Stimulated activated naive CD8-positive, alpha-beta T cell treated with anti-CD3 and anti-CD28 coated beads, Interleukin-15, Interleukin-2, amounts not matched to agents 100 ng/mL and 50 ng/mL, for 24 hours (primary cell): ENCODE measurements at regions not wholly inside any gene's neighbourhood (a gene's known extent, or its start where the extent isn't known, plus 50 kb on each side); places are given as distances from the start of the nearest gene placed in this dataset.

Experiments
- H3K27ac Mint-ChIP-seq: one replicate; pipeline ENCODE4 v1.8.0; 2021; ENCODE audit warnings: mild to moderate bottlenecking, mixed read lengths
- H3K27me3 Mint-ChIP-seq: one replicate; pipeline ENCODE4 v1.8.0; 2021; ENCODE audit warnings: mixed read lengths
- H3K36me3 Mint-ChIP-seq: one replicate; pipeline ENCODE4 v1.8.0; 2021; ENCODE audit warnings: low read depth, mixed read lengths
- H3K4me1 Mint-ChIP-seq: one replicate; pipeline ENCODE4 v1.8.0; 2021; ENCODE audit warnings: low read depth, mixed read lengths
- H3K4me3 Mint-ChIP-seq: one replicate; pipeline ENCODE4 v1.8.0; 2021; ENCODE audit warnings: mild to moderate bottlenecking, mixed read lengths
- H3K9me3 Mint-ChIP-seq: one replicate; pipeline ENCODE4 v1.8.0; 2021; ENCODE audit warnings: mixed read lengths

DNA sequence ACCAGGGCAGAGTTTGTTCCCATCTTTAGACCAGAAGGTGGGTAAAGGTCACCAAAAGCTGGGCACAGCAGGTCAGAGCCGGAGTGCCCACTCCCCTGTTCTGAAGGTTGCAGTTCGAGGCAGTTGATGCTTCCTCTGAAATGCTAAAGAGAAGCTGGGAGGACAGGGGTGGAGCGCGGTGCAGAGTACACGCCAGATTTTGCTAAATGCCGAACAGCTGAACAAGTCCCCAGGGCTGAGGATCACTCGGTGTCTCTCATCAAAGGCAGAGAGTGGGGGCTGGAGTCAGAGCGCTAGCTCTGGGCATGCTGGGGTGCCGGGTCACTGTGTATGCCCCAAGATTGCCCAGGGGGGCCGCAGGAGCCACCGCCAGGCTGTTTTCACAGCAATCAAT lies 197.0 kb downstream of the BCOR start:
- Mint-ChIP-seq H3K27ac (no peak overlapping the region), H3K4me1 (peaks cover 28% of the 10 kb centered on the region), H3K36me3 (no peaks in the 10 kb centered on the region), H3K4me3 (no peak overlapping the region), H3K27me3 (peaks cover 13% of the 10 kb centered on the region), H3K9me3 (no peaks in the 10 kb centered on the region)

DNA sequence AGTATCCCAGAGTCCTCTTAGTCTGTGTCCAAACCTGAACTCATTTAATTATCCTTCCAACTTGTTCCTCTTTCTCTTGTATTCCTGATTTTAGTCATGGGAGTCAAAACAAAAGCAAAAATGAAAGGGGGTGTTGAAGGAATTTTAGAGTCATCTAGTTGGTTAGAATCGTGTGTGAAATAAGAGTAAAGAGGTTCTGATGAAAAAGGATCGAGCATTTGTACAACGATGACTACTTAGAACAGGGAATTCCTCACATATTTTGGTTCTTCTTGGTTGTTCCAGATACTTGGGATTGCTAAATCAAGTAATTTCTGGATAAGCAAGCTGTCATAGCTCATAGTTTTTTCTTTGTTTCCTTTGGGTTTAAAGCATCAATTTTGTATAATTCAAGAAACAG lies 194.4 kb downstream of the BCOR start:
- Mint-ChIP-seq H3K36me3 (no peaks in the 10 kb centered on the region), H3K4me1 (peaks cover 30% of the 10 kb centered on the region), H3K9me3 (no peaks in the 10 kb centered on the region), H3K27ac (no peak overlapping the region), H3K4me3 (no peak overlapping the region), H3K27me3 (peaks cover 13% of the 10 kb centered on the region)

DNA sequence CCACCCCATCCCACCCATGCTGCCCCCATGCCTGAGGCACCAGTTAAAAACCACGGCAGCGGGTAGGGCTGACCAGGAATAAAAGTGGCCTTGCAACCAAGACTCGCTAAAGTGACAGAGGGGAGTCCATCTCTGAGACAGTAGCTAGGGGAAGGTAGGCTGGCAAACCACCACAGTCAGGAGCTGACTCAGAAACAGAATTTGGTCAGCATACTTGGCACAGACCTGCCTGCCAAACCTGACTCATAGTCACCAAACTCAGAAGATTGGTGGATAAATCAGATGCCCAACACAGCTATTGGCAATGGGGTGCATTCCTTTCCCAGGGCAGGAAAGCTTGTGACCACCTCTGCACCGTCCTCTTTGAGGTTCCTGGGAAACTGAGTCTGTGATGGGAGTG lies 193.8 kb downstream of the BCOR start:
- Mint-ChIP-seq H3K27me3 (peaks cover 13% of the 10 kb centered on the region), H3K4me3 (no peak overlapping the region), H3K9me3 (no peaks in the 10 kb centered on the region), H3K36me3 (no peaks in the 10 kb centered on the region), H3K27ac (no peak overlapping the region), H3K4me1 (peaks cover 36% of the 10 kb centered on the region)

DNA sequence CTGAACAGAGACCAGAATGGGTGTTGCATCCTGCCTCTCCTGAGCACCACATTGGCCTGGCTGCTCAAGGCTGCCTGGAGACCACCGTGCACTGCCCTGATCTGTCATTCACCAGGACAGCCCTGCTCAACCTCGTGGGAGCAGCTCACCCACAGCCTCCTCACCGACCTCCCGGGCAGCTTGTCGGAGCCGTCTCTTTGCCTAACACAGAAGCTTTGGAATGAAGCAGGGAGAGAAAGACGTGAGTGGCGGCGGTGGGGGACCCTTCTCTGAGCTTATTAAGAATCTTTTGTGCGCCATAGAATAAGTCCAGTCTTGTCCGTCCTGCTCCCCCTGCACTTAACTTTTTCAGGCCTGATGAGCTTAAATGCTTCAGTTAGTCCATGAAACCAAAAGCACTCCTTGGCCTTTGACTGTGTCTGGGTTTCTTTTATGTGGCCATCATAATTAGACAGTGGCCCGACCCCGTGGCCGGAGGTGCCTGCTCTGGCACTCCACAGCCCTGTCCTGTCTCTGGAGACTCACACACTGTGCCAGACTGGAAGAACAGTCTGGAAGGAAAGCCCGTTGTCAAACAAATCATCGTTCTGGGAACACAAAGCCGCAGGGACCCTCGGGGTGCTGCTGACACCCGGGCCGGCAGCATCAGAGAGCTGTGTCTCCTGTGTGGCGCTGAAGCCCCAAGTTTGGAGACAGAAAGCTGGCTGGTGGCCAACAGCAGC lies 192.8 kb downstream of the BCOR start:
- Mint-ChIP-seq H3K36me3 (no peaks in the 10 kb centered on the region), H3K27me3 (peaks cover 13% of the 10 kb centered on the region), H3K27ac (no peak overlapping the region), H3K4me1 (peaks cover 36% of the 10 kb centered on the region), H3K9me3 (no peaks in the 10 kb centered on the region), H3K4me3 (no peak overlapping the region)

DNA sequence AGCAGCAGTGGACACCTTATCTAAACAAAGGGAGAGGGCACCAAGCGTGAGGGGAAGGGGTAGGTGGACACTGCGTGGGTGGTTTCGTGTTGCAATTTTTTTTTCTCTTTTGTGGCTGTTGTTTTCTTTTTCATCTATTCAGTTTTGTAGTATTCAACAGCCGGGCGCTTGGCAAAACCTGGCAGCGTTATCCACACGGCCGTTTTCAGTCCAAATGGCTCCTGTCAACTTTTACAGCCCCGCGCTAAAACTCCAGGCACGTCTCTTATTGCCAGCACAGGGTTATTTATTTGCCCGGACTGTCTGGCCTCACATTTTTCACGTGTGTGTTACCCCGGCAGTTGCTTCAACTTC lies 192.2 kb downstream of the BCOR start:
- Mint-ChIP-seq H3K9me3 (no peaks in the 10 kb centered on the region), H3K4me3 (no peak overlapping the region), H3K27ac (no peak overlapping the region), H3K27me3 (peaks cover 13% of the 10 kb centered on the region), H3K36me3 (no peaks in the 10 kb centered on the region), H3K4me1 (peaks cover 36% of the 10 kb centered on the region)

DNA sequence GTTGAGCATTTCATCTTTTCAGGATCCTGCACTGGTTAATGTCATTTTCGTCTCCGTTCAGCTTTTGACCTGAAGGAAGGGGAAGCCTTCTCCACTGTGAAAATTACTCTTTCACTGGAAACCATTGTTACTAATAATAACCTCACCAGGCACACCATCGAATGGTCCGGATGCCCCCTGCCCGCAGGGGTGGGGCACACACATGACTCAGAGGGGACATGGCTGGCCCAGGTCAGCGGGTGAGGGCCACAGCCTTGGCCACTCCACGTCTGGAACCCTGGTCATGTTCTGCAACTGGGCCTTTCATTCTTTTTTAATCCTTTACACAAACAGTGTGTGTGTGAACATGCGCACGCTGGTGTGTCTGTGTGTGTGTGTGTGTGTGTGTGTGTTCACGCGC lies 191.8 kb downstream of the BCOR start:
- H3K27me3 Mint-ChIP-seq: peaks cover 13% of the 10 kb centered on the region
- H3K27ac Mint-ChIP-seq: no peak overlapping the region
- peaks cover 36% of the 10 kb centered on the region for H3K4me1 Mint-ChIP-seq
- H3K9me3 Mint-ChIP-seq: no peaks in the 10 kb centered on the region
- H3K36me3 Mint-ChIP-seq: no peaks in the 10 kb centered on the region
- no peak overlapping the region for H3K4me3 Mint-ChIP-seq

DNA sequence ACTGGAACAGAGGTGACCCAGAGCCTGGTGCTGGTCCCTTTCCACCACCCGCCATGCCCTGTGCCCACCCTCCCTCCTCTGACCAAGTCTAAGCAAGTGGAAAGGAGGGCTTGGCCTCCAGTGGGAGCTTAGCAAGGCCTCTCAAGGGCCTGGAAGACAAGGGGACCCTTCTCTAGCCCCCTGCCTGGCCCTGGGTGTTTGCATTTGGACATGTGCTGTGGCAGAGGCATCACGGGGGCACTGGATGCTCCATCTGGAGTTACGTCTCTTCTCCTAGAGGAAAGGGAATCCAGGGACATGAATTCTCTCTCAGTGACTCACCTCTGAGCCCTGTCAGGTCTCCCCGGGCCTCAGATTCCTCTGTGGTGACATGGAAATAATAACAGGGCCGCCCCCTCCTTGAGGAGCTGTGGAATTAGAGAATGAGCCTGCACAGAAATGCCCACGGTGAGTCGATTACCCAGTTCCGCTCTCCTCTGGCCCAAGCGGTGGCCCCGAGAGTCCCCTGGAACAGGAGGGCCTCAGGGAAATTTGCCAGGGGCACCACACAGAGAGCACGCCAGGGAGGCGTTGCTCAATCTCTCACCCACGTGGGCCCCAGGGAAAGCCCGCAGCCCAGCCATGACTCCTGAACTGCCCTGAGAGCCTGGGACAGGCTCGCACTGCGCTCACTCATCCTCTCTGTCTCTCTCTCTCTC lies 189.6 kb downstream of the BCOR start:
- peaks cover 4% of the 10 kb centered on the region for H3K27me3 Mint-ChIP-seq
- no peak overlapping the region for H3K4me3 Mint-ChIP-seq
- no peaks in the 10 kb centered on the region for H3K9me3 Mint-ChIP-seq
- H3K27ac Mint-ChIP-seq: no peak overlapping the region
- peaks cover 33% of the 10 kb centered on the region for H3K4me1 Mint-ChIP-seq
- H3K36me3 Mint-ChIP-seq: no peaks in the 10 kb centered on the region

DNA sequence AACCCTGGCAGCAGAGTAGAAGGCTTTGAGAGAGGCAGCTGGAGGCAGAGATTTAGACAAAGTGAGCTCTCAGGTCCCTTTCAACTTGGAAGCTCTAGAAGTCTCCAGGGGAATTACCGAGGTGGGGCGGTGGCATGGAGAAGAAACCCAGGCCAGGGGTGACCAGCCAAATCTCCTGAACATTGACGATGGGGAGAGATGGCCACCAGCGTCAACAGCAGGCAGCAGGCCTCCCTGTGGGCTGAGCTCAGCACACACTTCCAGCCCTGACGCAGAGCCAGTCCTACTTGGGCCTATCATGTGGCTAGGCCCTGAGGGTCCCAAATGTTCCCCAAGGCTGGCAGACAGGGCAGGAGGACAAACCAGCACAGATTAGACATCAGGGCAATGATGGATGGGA lies 187.8 kb downstream of the BCOR start:
- H3K27ac Mint-ChIP-seq: no peak overlapping the region
- peaks cover 4% of the 10 kb centered on the region for H3K27me3 Mint-ChIP-seq
- H3K4me3 Mint-ChIP-seq: no peak overlapping the region
- no peaks in the 10 kb centered on the region for H3K36me3 Mint-ChIP-seq
- peaks cover 16% of the 10 kb centered on the region for H3K4me1 Mint-ChIP-seq
- H3K9me3 Mint-ChIP-seq: no peaks in the 10 kb centered on the region

DNA sequence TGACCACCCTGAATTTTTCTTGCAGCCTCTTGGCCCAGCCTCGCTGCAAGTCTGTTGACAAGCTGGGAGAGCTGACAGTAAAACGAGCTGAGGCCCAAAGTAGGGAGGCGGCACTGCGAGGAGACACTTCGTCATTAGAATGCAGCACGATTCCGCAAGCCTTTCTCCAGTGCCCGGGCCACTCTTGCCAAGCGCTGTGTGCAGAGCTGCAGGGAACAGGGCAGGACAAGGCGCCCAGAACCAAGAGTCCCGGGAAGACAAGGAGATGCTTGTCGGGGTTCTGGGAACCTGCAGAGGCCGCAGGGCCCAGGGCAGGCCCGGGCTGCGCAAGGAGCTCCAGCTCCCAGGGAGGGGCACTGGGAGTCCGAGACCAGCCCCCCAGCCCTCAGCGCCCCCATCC lies 187.1 kb downstream of the BCOR start:
- Mint-ChIP-seq H3K27ac (no peak overlapping the region), H3K27me3 (no peaks in the 10 kb centered on the region), H3K36me3 (no peaks in the 10 kb centered on the region), H3K9me3 (no peaks in the 10 kb centered on the region), H3K4me1 (peaks cover 9% of the 10 kb centered on the region), H3K4me3 (no peak overlapping the region)

DNA sequence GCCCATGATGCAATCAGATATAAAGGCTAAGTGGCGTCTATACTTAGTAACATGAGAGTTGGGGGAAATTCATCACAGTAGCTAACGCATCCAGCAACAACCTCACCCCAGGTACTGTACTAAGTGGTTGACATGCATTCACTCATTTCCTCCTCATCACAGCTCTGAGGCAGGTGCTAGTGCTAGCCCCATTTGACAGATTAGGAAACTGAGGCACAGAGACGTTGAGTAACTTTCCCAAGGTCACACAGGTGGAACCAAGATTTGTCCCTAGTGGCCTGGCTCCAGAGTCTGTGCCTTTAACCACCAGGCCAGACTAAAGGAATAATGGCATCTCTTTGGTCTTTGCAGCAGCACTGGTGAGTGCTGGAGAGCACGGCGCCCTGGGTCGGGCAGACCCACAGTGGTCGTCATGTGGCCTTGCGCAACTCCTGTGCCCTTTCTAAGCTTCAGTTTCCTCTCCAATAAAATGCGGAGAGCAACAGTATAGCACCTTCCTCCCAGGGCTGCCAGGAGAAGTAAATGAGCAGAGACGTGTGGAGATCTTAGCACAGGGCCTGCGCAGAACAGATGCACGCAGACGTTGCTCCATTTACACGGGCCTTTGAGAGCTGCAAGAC lies 186.4 kb downstream of the BCOR start:
- no peak overlapping the region for H3K4me3 Mint-ChIP-seq
- H3K36me3 Mint-ChIP-seq: no peaks in the 10 kb centered on the region
- H3K27me3 Mint-ChIP-seq: no peaks in the 10 kb centered on the region
- peaks cover 7% of the 10 kb centered on the region for H3K4me1 Mint-ChIP-seq
- no peaks in the 10 kb centered on the region for H3K9me3 Mint-ChIP-seq
- no peak overlapping the region for H3K27ac Mint-ChIP-seq

DNA sequence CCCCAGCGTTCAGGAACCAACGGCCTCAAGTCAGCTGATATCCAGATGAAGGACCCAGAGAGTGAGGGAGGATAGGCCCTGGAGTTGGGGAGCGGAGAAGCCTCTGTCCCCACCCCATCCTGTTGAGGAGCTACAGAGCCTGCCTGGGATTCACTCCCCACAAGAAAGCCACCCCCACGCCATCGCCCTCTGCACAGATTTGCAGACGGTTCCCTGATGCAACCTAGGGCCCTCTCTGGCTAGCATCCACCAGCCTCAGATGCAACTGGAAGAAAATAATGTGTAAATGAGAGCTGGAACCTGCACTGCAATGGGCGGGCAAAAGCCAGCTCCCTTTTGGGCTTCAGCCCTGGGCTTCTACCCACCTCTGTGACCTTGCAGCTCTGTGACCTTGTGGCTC lies 185.6 kb downstream of the BCOR start:
- Mint-ChIP-seq H3K27me3 (no peaks in the 10 kb centered on the region), H3K4me3 (no peak overlapping the region), H3K9me3 (no peaks in the 10 kb centered on the region), H3K36me3 (no peaks in the 10 kb centered on the region), H3K4me1 (peaks cover 7% of the 10 kb centered on the region), H3K27ac (no peak overlapping the region)

DNA sequence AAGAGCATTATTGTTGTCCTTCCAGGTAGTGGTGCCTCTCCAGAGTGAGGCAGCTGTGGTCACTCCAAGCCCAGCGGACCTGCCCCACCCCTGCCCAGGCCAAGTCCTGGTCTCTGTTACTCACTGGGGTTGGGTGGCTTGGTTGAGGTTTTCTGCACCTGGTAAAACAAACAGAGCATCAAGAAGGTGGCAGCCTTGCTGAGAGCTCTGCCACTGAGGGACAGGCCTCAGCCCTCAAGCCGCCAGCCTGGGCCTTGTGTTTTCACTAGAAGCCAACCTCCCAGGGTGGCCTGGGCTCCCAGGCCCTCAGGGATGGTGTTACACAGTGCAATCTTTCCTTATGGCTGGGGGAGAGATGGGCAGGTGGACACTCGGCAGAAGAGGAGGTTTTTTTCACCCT lies 182.7 kb downstream of the BCOR start:
- H3K4me1 Mint-ChIP-seq: no peaks in the 10 kb centered on the region
- H3K27me3 Mint-ChIP-seq: no peaks in the 10 kb centered on the region
- no peaks in the 10 kb centered on the region for H3K36me3 Mint-ChIP-seq
- H3K4me3 Mint-ChIP-seq: no peak overlapping the region
- H3K27ac Mint-ChIP-seq: no peak overlapping the region
- no peaks in the 10 kb centered on the region for H3K9me3 Mint-ChIP-seq

DNA sequence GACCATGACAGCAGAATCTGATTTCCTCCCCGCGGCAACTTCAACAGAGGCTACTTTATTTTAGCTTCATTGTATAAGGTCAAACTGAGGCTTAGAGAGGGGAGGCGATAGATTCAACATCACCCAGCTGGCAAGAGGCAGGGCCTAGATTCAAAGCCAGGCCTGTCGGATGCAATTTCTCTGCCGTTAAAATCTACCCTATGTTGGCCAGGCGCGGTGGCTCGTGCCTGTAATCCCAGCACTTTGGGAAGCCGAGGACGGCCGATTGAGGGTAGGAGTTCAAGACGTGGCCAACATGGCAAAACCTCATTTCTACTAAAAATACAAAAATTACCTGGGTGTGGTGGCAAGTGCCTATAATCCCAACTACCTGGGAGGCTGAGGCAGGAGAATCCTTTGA lies 182.2 kb downstream of the BCOR start:
- Mint-ChIP-seq H3K4me3 (no peak overlapping the region), H3K4me1 (no peaks in the 10 kb centered on the region), H3K9me3 (no peaks in the 10 kb centered on the region), H3K36me3 (no peaks in the 10 kb centered on the region), H3K27ac (no peak overlapping the region), H3K27me3 (no peaks in the 10 kb centered on the region)

DNA sequence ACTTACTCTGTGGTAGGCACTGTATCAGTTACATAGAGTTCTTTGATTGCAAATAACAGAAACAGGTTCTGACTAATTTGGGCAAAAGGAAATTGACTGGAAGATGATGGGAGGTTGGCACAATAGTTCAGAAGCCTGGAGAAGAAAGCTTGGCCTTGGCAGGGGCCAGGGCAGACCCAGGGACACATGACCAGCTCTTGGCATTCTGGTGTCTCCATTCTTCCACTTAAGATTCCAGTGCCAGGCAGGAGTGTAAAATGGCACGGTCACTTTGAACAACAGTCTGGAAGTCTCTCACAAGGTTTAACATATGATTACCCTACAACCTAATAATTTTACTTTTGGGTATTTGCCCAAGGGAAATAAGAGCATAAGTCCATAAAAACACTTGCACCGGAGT lies 175.9 kb downstream of the BCOR start:
- no peak overlapping the region for H3K4me3 Mint-ChIP-seq
- no peaks in the 10 kb centered on the region for H3K36me3 Mint-ChIP-seq
- no peak overlapping the region for H3K27ac Mint-ChIP-seq
- H3K27me3 Mint-ChIP-seq: no peaks in the 10 kb centered on the region
- H3K9me3 Mint-ChIP-seq: no peaks in the 10 kb centered on the region
- H3K4me1 Mint-ChIP-seq: no peaks in the 10 kb centered on the region

DNA sequence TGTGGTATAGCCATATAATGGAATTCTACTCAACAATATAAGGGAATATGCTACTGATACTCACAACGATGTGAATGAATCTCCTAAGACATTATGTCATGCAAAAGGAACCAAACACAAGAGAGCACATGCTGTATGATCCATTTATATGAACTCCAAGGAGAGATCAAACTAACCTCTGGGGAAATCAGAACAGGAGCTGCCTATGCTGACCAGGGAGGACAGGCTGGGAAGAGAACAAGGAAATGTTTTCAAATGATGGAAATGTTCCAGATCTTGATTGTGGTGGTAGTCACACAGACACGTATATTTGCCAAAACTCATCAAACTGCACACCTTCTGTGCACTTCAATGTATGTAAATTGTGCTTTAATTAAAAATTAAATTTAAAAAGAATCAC lies 175.3 kb downstream of the BCOR start:
- H3K9me3 Mint-ChIP-seq: no peaks in the 10 kb centered on the region
- H3K4me3 Mint-ChIP-seq: no peak overlapping the region
- H3K4me1 Mint-ChIP-seq: no peaks in the 10 kb centered on the region
- no peaks in the 10 kb centered on the region for H3K27me3 Mint-ChIP-seq
- no peak overlapping the region for H3K27ac Mint-ChIP-seq
- no peaks in the 10 kb centered on the region for H3K36me3 Mint-ChIP-seq

DNA sequence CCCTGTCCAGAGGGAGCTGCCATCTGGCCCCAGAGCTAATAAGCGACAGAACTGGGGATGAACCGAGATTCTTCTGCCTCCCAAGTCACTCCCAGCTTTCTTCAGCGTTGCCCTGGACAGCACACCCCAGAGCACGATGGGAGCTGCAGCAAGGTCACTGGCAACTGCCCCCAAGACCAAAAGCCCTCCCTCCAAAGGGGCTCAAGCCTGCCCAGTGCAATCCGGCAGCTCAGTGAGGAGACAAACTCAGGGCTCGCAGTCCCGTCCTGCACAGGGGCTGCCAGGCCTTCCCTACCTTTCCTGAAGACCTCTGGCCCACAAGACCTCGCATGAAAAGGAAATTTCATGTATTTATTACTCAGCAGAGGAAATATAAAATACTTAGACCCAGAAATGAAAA lies 174.8 kb downstream of the BCOR start:
- H3K9me3 Mint-ChIP-seq: no peaks in the 10 kb centered on the region
- H3K4me1 Mint-ChIP-seq: no peaks in the 10 kb centered on the region
- no peaks in the 10 kb centered on the region for H3K27me3 Mint-ChIP-seq
- no peak overlapping the region for H3K27ac Mint-ChIP-seq
- no peak overlapping the region for H3K4me3 Mint-ChIP-seq
- H3K36me3 Mint-ChIP-seq: no peaks in the 10 kb centered on the region
